ENCODE measurements at regions not wholly inside any gene's neighbourhood (a gene's known extent, or its start where the extent isn't known, plus 50 kb on each side); places are given as distances from the start of the nearest gene placed in this dataset.

DNA sequence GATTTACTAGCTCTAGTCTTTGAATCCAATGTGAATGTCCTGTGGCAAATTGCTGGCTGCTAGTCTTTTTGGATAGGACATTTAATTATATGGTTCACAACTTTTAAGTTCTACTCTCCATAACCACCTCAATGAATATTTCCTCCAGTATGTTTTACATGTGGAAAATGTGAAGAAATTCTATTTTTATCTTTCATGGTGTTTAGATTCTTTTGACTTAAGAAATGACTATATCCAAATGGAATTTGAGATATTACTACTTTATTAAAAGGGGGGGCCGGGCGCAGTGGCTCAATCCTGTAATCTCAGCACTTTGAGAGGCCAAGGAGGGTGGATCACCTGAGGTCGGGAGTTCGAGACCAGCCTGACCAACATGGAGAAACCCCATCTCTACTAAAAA lies 202.0 kb downstream of the ARL4A start:
- TF ChIP-seq, protein P1, sequence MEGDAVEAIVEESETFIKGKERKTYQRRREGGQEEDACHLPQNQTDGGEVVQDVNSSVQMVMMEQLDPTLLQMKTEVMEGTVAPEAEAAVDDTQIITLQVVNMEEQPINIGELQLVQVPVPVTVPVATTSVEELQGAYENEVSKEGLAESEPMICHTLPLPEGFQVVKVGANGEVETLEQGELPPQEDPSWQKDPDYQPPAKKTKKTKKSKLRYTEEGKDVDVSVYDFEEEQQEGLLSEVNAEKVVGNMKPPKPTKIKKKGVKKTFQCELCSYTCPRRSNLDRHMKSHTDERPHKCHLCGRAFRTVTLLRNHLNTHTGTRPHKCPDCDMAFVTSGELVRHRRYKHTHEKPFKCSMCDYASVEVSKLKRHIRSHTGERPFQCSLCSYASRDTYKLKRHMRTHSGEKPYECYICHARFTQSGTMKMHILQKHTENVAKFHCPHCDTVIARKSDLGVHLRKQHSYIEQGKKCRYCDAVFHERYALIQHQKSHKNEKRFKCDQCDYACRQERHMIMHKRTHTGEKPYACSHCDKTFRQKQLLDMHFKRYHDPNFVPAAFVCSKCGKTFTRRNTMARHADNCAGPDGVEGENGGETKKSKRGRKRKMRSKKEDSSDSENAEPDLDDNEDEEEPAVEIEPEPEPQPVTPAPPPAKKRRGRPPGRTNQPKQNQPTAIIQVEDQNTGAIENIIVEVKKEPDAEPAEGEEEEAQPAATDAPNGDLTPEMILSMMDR (IDR thresholded peaks at IDR 0.05; ENCODE audit: low read length), result no peak
- TF ChIP-seq EZH2 (optimal IDR thresholded peaks at IDR 0.05; ENCODE audit: low read depth, low read length), result no peak
- no peak for TF ChIP-seq EZH2phosphoT487 (IDR thresholded peaks at IDR 0.05; ENCODE audit: low read length)
